ENCODE measurements at regions not wholly inside any gene's neighbourhood (a gene's known extent, or its start where the extent isn't known, plus 50 kb on each side); places are given as distances from the start of the nearest gene placed in this dataset.

GRCh38 chr5:42877431-42877830 is 65.7 kb upstream of the SELENOP start:
- TF ChIP-seq CTCF (conservative IDR thresholded peaks at IDR 0.05; ENCODE audit: low read depth, low read length), result no peak
- TF ChIP-seq EZH2 (IDR thresholded peaks at IDR 0.05; ENCODE audit: borderline replicate concordance, low read depth, low read length, poor library complexity, severe bottlenecking), result no peak
